GM12878 (cell line): ENCODE measurements at regions not wholly inside any gene's neighbourhood (a gene's known extent, or its start where the extent isn't known, plus 50 kb on each side); places are given as distances from the start of the nearest gene placed in this dataset.

Source experiments
- ATAC-seq: fragments of 200-7000 bp; cut with Tn5 transposase; 3 replicates; pipeline ENCODE4 v1.9.1; 2020; ENCODE audit warnings: mild to moderate bottlenecking, moderate library complexity
- BruUV-seq: library from RNA; stranded (reverse); fragments of 400-500 nt; replicated peaks from 2 replicates; lab custom pipeline; 2021; lab: Mats Ljungman, UMichigan
- CTCF ChIA-PET: fragments of 300-600 bp; sonication (Branson Sonifier 250); formaldehyde crosslinking; extraction: SDS; loops from one replicate; lab custom pipeline; 2021; ENCODE audit warnings: inconsistent platforms; lab: Yijun Ruan, JAX
- POLR2A ChIA-PET: fragments of 350-600 bp; formaldehyde crosslinking; extraction: SDS; loops from one replicate; lab custom pipeline; 2021; ENCODE audit warnings: inconsistent platforms; lab: Charles Lee
- RAD21 ChIA-PET: fragments of 300-600 bp; sonication (Branson Sonifier 250); formaldehyde crosslinking; loops from one replicate; lab custom pipeline; 2023; ENCODE audit warnings: antibody characterized with exemption; ENCODE audit not compliant: unreplicated experiment; lab: Charles Lee
- SMC1A ChIA-PET: fragments of 300-600 bp; sonication (Branson Sonifier 250); formaldehyde crosslinking; loops from one replicate; lab custom pipeline; 2023; ENCODE audit not compliant: unreplicated experiment, uncharacterized antibody; lab: Charles Lee
- DNase-seq: peaks from one replicate; pipeline ENCODE4 v3.0.0-alpha.2; 2011; ENCODE audit warnings: low read depth, low spot score
- FAIRE-seq: peaks from 3 replicates; lab custom pipeline; 2011; peaks lifted over from hg19 to GRCh38; lab: Jason Lieb, UNC
- H2AFZ ChIP-seq: 2 replicates; pipeline ENCODE4 v1.6.0; 2011; ENCODE audit warnings: low read depth, low read length, control low read depth; ENCODE audit not compliant: control insufficient read depth
- H3K27ac ChIP-seq: 2 replicates; pipeline ENCODE4 v1.5.1; 2011; ENCODE audit warnings: control low read depth; ENCODE audit not compliant: control insufficient read depth, insufficient read depth
- H3K27me3 ChIP-seq, 2 experiments: replicated peaks in 1 of 2; 2 replicates each; pipeline versions ENCODE4 v1.6.0 to v1.6.1; 2011; ENCODE audit warnings: low read length in 1 of 2; ENCODE audit not compliant: control insufficient read depth in 2 of 2, insufficient read depth in 2 of 2
- H3K36me3 ChIP-seq, 2 experiments: 2 replicates each; pipeline ENCODE4 v1.5.1; 2011; ENCODE audit warnings: low read length in 1 of 2; ENCODE audit not compliant: control insufficient read depth in 2 of 2, insufficient read depth in 2 of 2
- H3K4me1 ChIP-seq: 2 replicates; pipeline ENCODE4 v1.6.1; 2011; ENCODE audit warnings: mild to moderate bottlenecking, low read length, moderate library complexity, mixed read lengths; ENCODE audit not compliant: control insufficient read depth, insufficient read depth
- H3K4me2 ChIP-seq: 2 replicates; pipeline ENCODE4 v1.6.0; 2011; ENCODE audit warnings: control low read depth; ENCODE audit not compliant: control insufficient read depth, insufficient read depth
- H3K4me3 ChIP-seq: fragments of 200-600 bp; sonication (generic); 2 replicates; pipeline ENCODE4 v1.5.1; 2016
- H3K79me2 ChIP-seq: 2 replicates; pipeline ENCODE4 v1.6.0; 2011; ENCODE audit warnings: low read length; ENCODE audit not compliant: control insufficient read depth, insufficient read depth
- H3K9ac ChIP-seq: 2 replicates; pipeline ENCODE4 v1.8.0; 2011; ENCODE audit warnings: low read length, control low read depth, mixed read lengths; ENCODE audit not compliant: control insufficient read depth, insufficient read depth
- H3K9me3 ChIP-seq: replicated peaks from 3 replicates; pipeline ENCODE4 v1.5.1; 2011; ENCODE audit warnings: mild to moderate bottlenecking, low read length; ENCODE audit not compliant: control insufficient read depth, insufficient read depth
- H4K20me1 ChIP-seq: 2 replicates; pipeline ENCODE4 v1.6.0; 2011; ENCODE audit not compliant: control insufficient read depth, insufficient read depth
- ASH2L ChIP-seq: fragments of 300-600, 200-600 bp; sonication (generic); IDR thresholded peaks from 2 replicates; pipeline ENCODE4 v1.6.1; 2017; ENCODE audit warnings: low read depth, mild to moderate bottlenecking, borderline replicate concordance
- BCL11A ChIP-seq: IDR thresholded peaks from 2 replicates; pipeline ENCODE4 v1.6.1; 2011; ENCODE audit warnings: low read depth, low read length
- CBFB ChIP-seq: IDR thresholded peaks from 2 replicates; pipeline ENCODE4 v1.6.1; 2016; ENCODE audit warnings: antibody characterized with exemption, low read depth
- EED ChIP-seq: sonication (generic); IDR thresholded peaks from 2 replicates; pipeline ENCODE4 v1.6.1; 2016; ENCODE audit warnings: antibody characterized with exemption, low read depth
- RAD51 ChIP-seq: fragments of 450-650 bp; IDR thresholded peaks from 2 replicates; pipeline ENCODE4 v1.6.1; 2016; ENCODE audit warnings: moderate library complexity, mild to moderate bottlenecking, inconsistent platforms
- RB1 ChIP-seq: fragments of 450-650 bp; formaldehyde crosslinking; IDR thresholded peaks from 2 replicates; pipeline ENCODE4 v1.6.1; 2017; ENCODE audit warnings: mild to moderate bottlenecking, borderline replicate concordance
- SREBF2 ChIP-seq: IDR thresholded peaks from 2 replicates; pipeline ENCODE4 v1.6.1; 2012; ENCODE audit warnings: mild to moderate bottlenecking, low read length
- TCF3 ChIP-seq: IDR thresholded peaks from 2 replicates; pipeline ENCODE4 v1.6.1; 2012; ENCODE audit warnings: low read depth, mild to moderate bottlenecking, low read length, borderline replicate concordance; ENCODE audit not compliant: insufficient read depth
- ZNF207 ChIP-seq: fragments of 450-650 bp; IDR thresholded peaks from 2 replicates; pipeline ENCODE4 v1.6.1; 2014; ENCODE audit warnings: antibody characterized with exemption, mild to moderate bottlenecking, borderline replicate concordance
- WGBS: methylation state at CpG from one replicate; pipeline ENCODE4 v1.1.6; 2016; ENCODE audit warnings: low lambda C conversion rate; ENCODE audit not compliant: insufficient replicate concordance, insufficient coverage; ENCODE audit errors: missing lambda C conversion rate; 5-methylcytosine and 5-hydroxymethylcytosine counted together
- in situ Hi-C: fragments of 300-500 bp; cut with MboI; formaldehyde crosslinking; loops from 9 replicates; pipeline ENCODE4 v1.14.3; 2018; ENCODE audit warnings: mixed read lengths
- intact Hi-C: fragments of 100-400 bp; cut with micrococcal nuclease; formaldehyde crosslinking; loops from one replicate; pipeline ENCODE4 v1.14.2; 2022; ENCODE audit not compliant: unreplicated experiment
- TF ChIP-seq, protein P1 (sequence below): fragments of 450-650 bp; IDR thresholded peaks from 2 replicates; pipeline ENCODE4 v1.6.1; 2017; ENCODE audit warnings: mild to moderate bottlenecking, moderate library complexity
- TF ChIP-seq, protein P2 (sequence below): fragments of 450-650 bp; formaldehyde crosslinking; IDR thresholded peaks from 2 replicates; pipeline ENCODE4 v1.4.0; 2020; ENCODE audit warnings: mild to moderate bottlenecking, moderate library complexity
- TF ChIP-seq, protein P3 (sequence below): fragments of 450-650 bp; formaldehyde crosslinking; IDR thresholded peaks from 2 replicates; pipeline ENCODE4 v1.4.0; 2022; ENCODE audit warnings: mild to moderate bottlenecking, moderate library complexity

DNA sequence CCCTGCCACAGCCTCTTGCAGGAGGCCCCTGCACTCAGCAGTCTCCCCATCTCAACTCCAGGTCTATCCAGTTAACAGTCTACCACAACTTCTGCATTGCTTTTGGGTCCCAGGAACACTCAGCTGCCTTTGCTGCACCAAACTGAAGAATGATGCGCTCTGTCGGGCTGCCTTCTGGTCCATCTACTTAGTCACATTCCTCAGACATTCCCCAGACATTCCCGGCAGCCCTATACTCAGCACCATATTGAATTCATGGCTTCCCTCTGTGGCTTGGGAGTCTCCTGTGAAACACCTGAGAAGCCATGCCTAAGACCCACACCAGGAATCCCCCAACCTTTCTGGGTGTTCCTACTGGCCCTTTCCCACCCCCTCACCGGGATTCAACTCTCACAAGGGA, 99.6 kb upstream of the COL21A1 start:
- WGBS, result 73% methylated on average over 4 of the region's 4 CpGs
- no peaks in the 10 kb centered on the region; a peak in 1 of 4 replicates for H3K27me3 ChIP-seq
- FAIRE-seq (no peak), ATAC-seq (no peak), DNase-seq (no peak)
- SMC1A ChIA-PET, result no interaction called here
- intact Hi-C loops, result no loop called here
- H3K36me3 ChIP-seq, result no peaks in the 10 kb centered on the region
- no TSS peak for BruUV-seq
- in situ Hi-C loops, result no loop called here
- POLR2A ChIA-PET, result no interaction called here
- no peak overlapping the region for H3K4me3 ChIP-seq
- H3K27ac ChIP-seq, result no peak overlapping the region
- no peak overlapping the region for H3K4me2 ChIP-seq
- H2AFZ ChIP-seq, result no peak overlapping the region
- CTCF ChIA-PET, result no interaction called here
- H3K9me3 ChIP-seq, result no peaks in the 10 kb centered on the region
- TF ChIP-seq ASH2L, result no peak
- TF ChIP-seq EED, result no peak
- TF ChIP-seq SREBF2, result no peak
- TF ChIP-seq, protein P1, sequence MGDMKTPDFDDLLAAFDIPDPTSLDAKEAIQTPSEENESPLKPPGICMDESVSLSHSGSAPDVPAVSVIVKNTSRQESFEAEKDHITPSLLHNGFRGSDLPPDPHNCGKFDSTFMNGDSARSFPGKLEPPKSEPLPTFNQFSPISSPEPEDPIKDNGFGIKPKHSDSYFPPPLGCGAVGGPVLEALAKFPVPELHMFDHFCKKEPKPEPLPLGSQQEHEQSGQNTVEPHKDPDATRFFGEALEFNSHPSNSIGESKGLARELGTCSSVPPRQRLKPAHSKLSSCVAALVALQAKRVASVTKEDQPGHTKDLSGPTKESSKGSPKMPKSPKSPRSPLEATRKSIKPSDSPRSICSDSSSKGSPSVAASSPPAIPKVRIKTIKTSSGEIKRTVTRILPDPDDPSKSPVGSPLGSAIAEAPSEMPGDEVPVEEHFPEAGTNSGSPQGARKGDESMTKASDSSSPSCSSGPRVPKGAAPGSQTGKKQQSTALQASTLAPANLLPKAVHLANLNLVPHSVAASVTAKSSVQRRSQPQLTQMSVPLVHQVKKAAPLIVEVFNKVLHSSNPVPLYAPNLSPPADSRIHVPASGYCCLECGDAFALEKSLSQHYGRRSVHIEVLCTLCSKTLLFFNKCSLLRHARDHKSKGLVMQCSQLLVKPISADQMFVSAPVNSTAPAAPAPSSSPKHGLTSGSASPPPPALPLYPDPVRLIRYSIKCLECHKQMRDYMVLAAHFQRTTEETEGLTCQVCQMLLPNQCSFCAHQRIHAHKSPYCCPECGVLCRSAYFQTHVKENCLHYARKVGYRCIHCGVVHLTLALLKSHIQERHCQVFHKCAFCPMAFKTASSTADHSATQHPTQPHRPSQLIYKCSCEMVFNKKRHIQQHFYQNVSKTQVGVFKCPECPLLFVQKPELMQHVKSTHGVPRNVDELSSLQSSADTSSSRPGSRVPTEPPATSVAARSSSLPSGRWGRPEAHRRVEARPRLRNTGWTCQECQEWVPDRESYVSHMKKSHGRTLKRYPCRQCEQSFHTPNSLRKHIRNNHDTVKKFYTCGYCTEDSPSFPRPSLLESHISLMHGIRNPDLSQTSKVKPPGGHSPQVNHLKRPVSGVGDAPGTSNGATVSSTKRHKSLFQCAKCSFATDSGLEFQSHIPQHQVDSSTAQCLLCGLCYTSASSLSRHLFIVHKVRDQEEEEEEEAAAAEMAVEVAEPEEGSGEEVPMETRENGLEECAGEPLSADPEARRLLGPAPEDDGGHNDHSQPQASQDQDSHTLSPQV, result no peak
- no peak for TF ChIP-seq BCL11A
- TF ChIP-seq, protein P2, sequence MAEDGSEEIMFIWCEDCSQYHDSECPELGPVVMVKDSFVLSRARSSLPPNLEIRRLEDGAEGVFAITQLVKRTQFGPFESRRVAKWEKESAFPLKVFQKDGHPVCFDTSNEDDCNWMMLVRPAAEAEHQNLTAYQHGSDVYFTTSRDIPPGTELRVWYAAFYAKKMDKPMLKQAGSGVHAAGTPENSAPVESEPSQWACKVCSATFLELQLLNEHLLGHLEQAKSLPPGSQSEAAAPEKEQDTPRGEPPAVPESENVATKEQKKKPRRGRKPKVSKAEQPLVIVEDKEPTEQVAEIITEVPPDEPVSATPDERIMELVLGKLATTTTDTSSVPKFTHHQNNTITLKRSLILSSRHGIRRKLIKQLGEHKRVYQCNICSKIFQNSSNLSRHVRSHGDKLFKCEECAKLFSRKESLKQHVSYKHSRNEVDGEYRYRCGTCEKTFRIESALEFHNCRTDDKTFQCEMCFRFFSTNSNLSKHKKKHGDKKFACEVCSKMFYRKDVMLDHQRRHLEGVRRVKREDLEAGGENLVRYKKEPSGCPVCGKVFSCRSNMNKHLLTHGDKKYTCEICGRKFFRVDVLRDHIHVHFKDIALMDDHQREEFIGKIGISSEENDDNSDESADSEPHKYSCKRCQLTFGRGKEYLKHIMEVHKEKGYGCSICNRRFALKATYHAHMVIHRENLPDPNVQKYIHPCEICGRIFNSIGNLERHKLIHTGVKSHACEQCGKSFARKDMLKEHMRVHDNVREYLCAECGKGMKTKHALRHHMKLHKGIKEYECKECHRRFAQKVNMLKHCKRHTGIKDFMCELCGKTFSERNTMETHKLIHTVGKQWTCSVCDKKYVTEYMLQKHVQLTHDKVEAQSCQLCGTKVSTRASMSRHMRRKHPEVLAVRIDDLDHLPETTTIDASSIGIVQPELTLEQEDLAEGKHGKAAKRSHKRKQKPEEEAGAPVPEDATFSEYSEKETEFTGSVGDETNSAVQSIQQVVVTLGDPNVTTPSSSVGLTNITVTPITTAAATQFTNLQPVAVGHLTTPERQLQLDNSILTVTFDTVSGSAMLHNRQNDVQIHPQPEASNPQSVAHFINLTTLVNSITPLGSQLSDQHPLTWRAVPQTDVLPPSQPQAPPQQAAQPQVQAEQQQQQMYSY, result no peak
- no peak for TF ChIP-seq RB1
- no peak for TF ChIP-seq CBFB
- TF ChIP-seq TCF3, result no peak
- TF ChIP-seq RAD51, result no peak
- TF ChIP-seq, protein P3, sequence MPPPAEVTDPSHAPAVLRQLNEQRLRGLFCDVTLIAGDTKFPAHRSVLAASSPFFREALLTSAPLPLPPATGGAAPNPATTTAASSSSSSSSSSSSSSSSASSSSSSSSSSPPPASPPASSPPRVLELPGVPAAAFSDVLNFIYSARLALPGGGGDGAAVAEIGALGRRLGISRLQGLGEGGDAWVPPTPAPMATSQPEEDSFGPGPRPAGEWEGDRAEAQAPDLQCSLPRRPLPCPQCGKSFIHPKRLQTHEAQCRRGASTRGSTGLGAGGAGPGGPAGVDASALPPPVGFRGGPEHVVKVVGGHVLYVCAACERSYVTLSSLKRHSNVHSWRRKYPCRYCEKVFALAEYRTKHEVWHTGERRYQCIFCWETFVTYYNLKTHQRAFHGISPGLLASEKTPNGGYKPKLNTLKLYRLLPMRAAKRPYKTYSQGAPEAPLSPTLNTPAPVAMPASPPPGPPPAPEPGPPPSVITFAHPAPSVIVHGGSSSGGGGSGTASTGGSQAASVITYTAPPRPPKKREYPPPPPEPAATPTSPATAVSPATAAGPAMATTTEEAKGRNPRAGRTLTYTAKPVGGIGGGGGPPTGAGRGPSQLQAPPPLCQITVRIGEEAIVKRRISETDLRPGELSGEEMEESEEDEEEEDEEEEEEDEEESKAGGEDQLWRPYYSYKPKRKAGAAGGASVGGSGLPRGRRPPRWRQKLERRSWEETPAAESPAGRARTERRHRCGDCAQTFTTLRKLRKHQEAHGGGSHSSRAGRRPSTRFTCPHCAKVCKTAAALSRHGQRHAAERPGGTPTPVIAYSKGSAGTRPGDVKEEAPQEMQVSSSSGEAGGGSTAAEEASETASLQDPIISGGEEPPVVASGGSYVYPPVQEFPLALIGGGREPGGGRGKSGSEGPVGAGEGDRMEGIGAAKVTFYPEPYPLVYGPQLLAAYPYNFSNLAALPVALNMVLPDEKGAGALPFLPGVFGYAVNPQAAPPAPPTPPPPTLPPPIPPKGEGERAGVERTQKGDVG (CRISPR knock-in tag), result no peak
- no peak for TF ChIP-seq ZNF207
- H3K9ac ChIP-seq, result no peak overlapping the region
- no peaks in the 10 kb centered on the region for H3K79me2 ChIP-seq
- RAD21 ChIA-PET, result no interaction called here
- no peaks in the 10 kb centered on the region for H3K4me1 ChIP-seq
- H4K20me1 ChIP-seq, result no peaks in the 10 kb centered on the region
